ENCODE measurements at regions not wholly inside any gene's neighbourhood (a gene's known extent, or its start where the extent isn't known, plus 50 kb on each side); places are given as distances from the start of the nearest gene placed in this dataset.

DNA sequence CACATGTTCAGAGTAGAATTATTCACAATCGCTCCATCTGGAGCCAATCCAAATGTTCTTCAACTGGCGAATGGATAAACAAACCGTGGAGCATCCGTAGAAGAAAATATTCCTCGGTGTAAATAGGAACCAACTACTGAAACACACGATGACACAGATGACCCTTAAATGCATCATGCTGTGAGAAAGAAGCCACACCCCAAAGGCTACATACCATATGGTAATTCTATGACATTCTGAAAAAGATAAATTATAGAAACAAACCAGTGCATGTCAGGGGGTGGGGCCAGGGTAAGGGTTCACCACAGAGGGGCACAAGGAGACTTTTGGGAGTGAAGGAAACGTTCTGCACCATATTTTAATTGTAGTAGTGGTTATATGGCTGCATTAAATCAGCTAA lies 312.2 kb upstream of the SMIM21 start:
- H3K27me3 ChIP-seq (ENCODE audit: control insufficient read depth, insufficient read depth, low read length) = no peaks in the 10 kb centered on the region
- no peaks in the 10 kb centered on the region for H3K4me1 ChIP-seq (ENCODE audit: control insufficient read depth in 2 of 3, insufficient read depth in 2 of 3, low read depth in 1 of 3, low read length in 3 of 3)
- no peak overlapping the region for H3K4me3 ChIP-seq (ENCODE audit: low read length in 3 of 3)
- no peak overlapping the region for H3K27ac ChIP-seq (ENCODE audit: low read depth in 2 of 2, low read length in 2 of 2)
- H3K36me3 ChIP-seq (ENCODE audit: control insufficient read depth in 2 of 3, insufficient read depth in 3 of 3, low read length in 3 of 3) = no peaks in the 10 kb centered on the region
- no peak for FAIRE-seq
- no peak overlapping the region for H3K9ac ChIP-seq (ENCODE audit: low read length in 3 of 3)
- no peak for DNase-seq
- no peaks in the 10 kb centered on the region for H3K9me3 ChIP-seq (ENCODE audit: control insufficient read depth in 2 of 3, insufficient read depth in 1 of 3, low read length in 3 of 3)
- intact Hi-C loops (cut with DNase I) = no loop called here
- TF ChIP-seq, protein P1, sequence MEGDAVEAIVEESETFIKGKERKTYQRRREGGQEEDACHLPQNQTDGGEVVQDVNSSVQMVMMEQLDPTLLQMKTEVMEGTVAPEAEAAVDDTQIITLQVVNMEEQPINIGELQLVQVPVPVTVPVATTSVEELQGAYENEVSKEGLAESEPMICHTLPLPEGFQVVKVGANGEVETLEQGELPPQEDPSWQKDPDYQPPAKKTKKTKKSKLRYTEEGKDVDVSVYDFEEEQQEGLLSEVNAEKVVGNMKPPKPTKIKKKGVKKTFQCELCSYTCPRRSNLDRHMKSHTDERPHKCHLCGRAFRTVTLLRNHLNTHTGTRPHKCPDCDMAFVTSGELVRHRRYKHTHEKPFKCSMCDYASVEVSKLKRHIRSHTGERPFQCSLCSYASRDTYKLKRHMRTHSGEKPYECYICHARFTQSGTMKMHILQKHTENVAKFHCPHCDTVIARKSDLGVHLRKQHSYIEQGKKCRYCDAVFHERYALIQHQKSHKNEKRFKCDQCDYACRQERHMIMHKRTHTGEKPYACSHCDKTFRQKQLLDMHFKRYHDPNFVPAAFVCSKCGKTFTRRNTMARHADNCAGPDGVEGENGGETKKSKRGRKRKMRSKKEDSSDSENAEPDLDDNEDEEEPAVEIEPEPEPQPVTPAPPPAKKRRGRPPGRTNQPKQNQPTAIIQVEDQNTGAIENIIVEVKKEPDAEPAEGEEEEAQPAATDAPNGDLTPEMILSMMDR (IDR thresholded peaks at IDR 0.05; ENCODE audit: borderline replicate concordance, extremely low read depth, insufficient read depth) = no peak

DNA sequence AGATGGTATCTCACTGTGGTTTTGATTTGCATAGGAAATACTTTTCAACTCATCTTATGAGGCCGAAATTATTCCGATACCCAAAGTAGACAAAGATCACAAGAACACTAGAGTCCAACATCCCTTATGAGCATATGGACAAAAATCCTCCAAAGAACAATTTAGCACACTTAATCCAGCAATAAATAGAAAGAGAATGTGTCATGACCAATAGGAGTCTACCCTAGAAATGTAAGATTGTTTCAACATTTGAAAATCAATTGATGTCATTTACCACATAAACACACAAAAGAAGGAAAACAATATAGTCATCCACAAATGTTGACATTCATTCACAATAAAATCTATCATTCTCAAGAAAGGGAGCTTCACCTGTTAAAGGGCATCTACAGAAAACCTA lies 307.8 kb upstream of the SMIM21 start:
- H3K4me1 ChIP-seq (ENCODE audit: control insufficient read depth in 2 of 3, insufficient read depth in 2 of 3, low read depth in 1 of 3, low read length in 3 of 3) = no peaks in the 10 kb centered on the region
- no peaks in the 10 kb centered on the region for H3K36me3 ChIP-seq (ENCODE audit: control insufficient read depth in 2 of 3, insufficient read depth in 3 of 3, low read length in 3 of 3)
- FAIRE-seq (no peak), DNase-seq (no peak)
- H3K27ac ChIP-seq (ENCODE audit: low read depth in 2 of 2, low read length in 2 of 2) = no peak overlapping the region
- no peaks in the 10 kb centered on the region for H3K9me3 ChIP-seq (ENCODE audit: control insufficient read depth in 2 of 3, insufficient read depth in 1 of 3, low read length in 3 of 3)
- no peak overlapping the region for H3K4me3 ChIP-seq (ENCODE audit: low read length in 3 of 3)
- TF ChIP-seq, protein P1 (IDR thresholded peaks at IDR 0.05; ENCODE audit: borderline replicate concordance, extremely low read depth, insufficient read depth) = no peak
- H3K9ac ChIP-seq (ENCODE audit: low read length in 3 of 3) = no peak overlapping the region
- intact Hi-C loops (cut with DNase I) = no loop called here
- no peaks in the 10 kb centered on the region for H3K27me3 ChIP-seq (ENCODE audit: control insufficient read depth, insufficient read depth, low read length)

DNA sequence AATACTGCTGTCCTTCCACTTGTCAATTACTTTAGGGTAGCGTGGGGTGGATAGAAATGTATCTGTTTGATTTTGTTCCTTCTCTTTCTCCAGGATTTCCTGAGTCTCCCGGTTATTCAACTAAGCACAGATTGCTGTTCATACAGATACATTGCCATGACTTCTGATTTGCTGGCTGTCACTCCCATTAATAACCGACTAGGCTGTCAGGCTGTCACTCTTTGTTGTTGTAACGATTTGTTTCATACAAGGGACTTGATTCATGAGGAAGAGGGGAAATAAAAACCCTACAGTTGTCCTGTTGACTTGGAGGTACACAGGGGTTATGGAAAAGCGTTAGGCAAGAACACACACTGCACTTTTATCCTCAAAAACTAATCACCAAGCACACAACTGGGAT lies 302.7 kb upstream of the SMIM21 start:
- Histone ChIP-seq H3K27ac (ENCODE audit: low read depth in 2 of 2, low read length in 2 of 2) (no peak overlapping the region), H3K4me1 (ENCODE audit: control insufficient read depth in 2 of 3, insufficient read depth in 2 of 3, low read depth in 1 of 3, low read length in 3 of 3) (no peaks in the 10 kb centered on the region), H3K4me3 (ENCODE audit: low read length in 3 of 3) (no peak overlapping the region), H3K9me3 (ENCODE audit: control insufficient read depth in 2 of 3, insufficient read depth in 1 of 3, low read length in 3 of 3) (no peaks in the 10 kb centered on the region), H3K36me3 (ENCODE audit: control insufficient read depth in 2 of 3, insufficient read depth in 3 of 3, low read length in 3 of 3) (no peaks in the 10 kb centered on the region), H3K27me3 (ENCODE audit: control insufficient read depth, insufficient read depth, low read length) (no peaks in the 10 kb centered on the region), H3K9ac (ENCODE audit: low read length in 3 of 3) (no peak overlapping the region)
- no peak for DNase-seq
- FAIRE-seq = no peak
- intact Hi-C loops (cut with DNase I) = no loop called here
- TF ChIP-seq, protein P1 (IDR thresholded peaks at IDR 0.05; ENCODE audit: borderline replicate concordance, extremely low read depth, insufficient read depth) = no peak

DNA sequence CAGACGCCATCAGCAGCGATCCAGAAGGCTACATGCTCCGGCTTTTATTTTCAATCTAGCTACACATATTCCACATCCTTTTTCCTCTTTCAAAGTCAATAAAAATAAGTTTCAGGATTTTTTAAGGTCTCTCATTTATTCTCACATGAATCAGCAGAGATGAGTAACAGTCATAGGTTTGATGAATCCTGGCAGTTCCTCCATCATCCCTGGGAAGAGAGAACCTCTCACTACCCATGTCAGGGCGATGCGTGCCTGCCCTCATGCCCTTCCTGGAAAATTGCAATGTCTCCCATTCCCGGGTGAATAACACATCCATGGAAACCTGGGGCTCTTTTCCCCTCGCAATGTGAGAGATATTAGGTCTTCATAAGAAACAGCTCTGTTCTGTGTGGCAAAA lies 301.1 kb upstream of the SMIM21 start:
- intact Hi-C loops (cut with DNase I) = no loop called here
- Histone ChIP-seq H3K9me3 (ENCODE audit: control insufficient read depth in 2 of 3, insufficient read depth in 1 of 3, low read length in 3 of 3) (no peaks in the 10 kb centered on the region), H3K9ac (ENCODE audit: low read length in 3 of 3) (no peak overlapping the region), H3K4me1 (ENCODE audit: control insufficient read depth in 2 of 3, insufficient read depth in 2 of 3, low read depth in 1 of 3, low read length in 3 of 3) (no peaks in the 10 kb centered on the region), H3K27me3 (ENCODE audit: control insufficient read depth, insufficient read depth, low read length) (no peaks in the 10 kb centered on the region), H3K36me3 (ENCODE audit: control insufficient read depth in 2 of 3, insufficient read depth in 3 of 3, low read length in 3 of 3) (no peaks in the 10 kb centered on the region), H3K27ac (ENCODE audit: low read depth in 2 of 2, low read length in 2 of 2) (no peak overlapping the region), H3K4me3 (ENCODE audit: low read length in 3 of 3) (no peak overlapping the region)
- FAIRE-seq (no peak), DNase-seq (no peak)
- TF ChIP-seq, protein P1 (IDR thresholded peaks at IDR 0.05; ENCODE audit: borderline replicate concordance, extremely low read depth, insufficient read depth) = no peak

Data from kidney (tissue), 13 donors.